Germinal center (tissue), 1 donor: ENCODE measurements at regions not wholly inside any gene's neighbourhood (a gene's known extent, or its start where the extent isn't known, plus 50 kb on each side); places are given as distances from the start of the nearest gene placed in this dataset.
"Not testable (repeated sequence)": the region's sequence is repeated elsewhere in the genome, so short reads cannot be mapped to it uniquely, and the experiment has no call there.

ENCODE experiments used
- DNase-seq: peaks from one replicate; pipeline ENCODE4 v3.0.0; 2012; ENCODE audit warnings: mixed read lengths, low spot score

DNA sequence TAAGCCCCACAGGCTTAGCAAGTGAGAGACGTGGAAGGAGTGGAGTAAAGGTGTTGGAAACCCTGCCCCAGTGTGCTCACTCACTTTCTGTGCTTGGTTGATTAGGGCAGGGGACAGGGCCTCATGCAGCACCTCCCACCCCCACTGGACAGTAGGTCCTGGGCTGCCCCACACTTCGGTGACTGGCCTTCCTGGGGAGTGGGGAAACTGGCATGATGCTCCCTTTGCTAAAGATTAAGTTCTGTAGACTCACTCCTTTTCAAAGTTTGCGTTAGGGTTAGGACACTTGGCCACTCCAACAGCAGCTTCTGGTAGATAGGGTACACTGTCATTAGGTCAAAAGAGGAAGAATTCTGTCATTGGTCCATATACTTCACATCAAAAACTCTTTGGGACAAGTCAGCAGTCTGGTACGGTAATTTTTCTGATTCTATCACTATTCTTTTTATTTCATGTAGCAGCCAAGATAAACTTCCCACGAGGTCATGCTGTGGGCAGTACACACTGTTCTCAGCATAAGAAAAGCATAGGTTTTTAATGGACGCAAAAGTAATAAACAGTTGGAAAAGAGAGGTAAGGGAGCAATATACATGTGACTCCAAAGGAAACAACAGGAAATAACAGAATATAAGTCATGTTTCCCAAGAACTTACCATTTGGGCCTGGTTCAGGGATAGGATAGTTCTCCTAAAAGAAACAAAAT lies 106.6 kb upstream of the TERB2 start:
- not testable (repeated sequence) for DNase-seq

DNA sequence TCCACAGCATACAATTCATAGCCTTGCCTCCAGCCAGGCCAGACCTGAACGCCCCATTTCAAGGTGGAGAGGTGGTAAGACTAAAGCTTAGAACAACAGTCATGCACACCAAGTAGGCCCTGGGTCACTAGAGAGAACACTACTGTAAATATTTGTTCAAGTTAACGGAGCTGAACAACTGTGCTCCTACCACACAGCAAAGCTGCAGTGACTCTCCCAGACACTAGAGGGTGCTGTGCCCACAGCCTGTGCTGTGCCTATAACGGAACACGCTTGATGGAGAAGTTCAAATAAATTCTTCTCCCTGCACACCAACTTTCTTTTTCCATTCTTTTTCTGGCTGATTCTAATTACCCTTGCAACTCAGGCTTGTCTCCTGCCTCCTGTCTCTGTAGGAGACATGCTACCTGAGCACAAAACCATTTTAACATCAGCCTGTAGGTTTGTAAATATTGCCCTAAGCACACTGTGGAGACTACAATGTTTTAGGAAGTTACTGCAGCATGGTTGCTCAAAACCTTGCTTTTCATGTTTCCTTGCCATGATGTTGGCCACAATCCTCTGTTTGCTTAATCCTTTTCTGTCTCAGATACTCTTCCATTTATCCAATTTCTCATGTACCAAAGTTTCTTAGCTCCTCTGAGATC lies 103.1 kb upstream of the TERB2 start:
- DNase-seq: peak; percentile 46

DNA sequence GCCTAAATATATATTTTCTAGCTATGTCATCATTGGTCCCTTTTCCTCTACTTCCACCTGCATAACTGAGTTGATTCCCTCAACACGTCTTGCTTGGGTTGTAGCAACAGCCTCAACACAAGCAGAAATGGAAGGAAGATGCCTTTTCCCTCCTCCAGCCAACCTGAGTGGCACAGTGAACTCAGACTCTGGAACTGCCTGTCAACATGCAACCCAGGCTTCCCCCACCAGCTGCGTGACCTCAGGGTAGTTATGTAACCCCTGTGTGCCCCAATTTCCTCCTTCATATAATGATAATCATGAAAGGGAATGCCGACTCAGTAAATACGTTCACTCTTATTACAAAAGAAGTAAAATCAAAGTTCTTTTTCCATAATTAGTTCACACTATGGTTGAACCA lies 101.8 kb upstream of the TERB2 start:
- not testable (repeated sequence) for DNase-seq

DNA sequence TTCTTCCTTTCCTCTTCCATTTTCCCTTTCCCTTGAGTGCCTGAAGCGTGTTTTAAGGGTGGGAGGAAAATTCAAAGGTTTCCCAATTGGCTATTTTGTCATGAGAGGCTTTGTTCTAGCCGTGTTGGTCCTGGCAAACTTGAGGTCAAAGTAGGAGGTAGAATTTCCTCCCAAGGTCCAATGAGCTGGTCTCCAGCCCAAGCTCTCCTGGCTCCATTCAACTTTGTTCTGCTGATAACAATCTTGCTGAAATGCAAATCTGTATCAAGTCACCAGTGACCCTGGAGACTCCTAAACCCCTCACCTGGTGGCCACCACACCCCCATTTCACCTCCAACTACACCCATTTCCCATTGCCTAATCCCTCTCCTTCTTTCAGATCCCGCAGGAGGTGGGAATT lies 100.2 kb upstream of the TERB2 start:
- DNase-seq: not testable (repeated sequence)

DNA sequence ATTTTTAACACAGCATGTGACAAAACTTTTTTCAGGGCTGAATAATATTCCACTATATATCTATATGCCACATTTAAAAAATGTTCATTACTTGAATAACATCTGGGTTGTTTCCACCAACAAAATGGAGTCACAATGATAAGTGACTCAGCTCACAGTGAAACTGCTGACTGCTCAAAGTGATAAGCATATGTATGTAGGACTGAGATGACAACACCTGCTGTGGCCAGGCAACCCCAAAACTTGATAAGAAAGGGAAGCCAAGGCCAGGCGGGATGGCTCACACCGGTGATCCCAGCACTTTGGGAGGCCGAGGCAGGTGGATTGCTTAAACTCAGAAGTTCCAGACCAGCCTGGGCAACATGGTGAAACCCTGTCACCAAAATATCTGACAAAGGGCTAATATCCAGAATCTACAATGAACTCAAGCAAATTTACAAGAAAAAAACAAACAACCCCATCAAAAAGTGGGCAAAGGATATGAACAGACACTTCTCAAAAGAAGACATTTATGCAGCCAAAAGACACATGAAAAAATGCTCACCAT lies 99.2 kb upstream of the TERB2 start:
- DNase-seq: not testable (repeated sequence)

DNA sequence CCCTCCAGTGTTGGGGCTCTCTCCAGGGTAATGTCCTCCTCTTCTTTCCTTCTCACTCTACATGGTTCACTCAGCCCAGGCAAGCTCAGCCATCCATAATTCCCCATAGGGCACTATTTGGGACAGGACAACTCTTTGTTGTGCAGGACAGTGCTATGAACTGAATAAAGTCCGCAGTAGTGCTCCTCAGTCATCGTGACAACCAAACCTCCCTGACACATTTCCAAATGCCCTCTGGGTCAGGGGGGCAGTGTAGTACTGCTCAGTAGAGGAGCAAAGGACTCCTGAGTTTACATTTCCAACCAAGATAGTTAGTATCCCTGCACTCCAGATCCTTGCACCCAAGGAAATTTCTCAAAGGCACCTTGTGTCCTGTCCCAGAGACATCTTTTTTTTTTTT lies 97.4 kb upstream of the TERB2 start:
- DNase-seq: not testable (repeated sequence)

DNA sequence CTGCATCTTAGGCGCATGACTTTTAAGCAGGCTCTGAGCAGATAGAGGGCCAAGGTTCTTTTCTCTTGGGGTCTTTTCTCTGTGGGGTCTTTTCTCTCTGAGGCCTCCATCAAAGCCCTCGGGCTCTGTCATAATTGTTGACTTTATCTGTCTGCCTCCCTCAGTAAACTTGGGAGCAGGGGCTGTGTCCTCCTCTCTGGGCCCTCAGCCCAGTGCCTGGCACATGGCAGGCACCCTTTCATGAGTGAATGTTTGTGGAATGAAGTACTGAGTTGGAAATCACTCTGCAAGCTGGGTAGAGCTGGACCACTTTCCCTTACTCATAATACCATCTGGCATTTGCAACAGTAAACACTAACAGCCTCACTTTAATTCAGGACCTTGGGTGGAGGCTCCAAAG lies 96.3 kb upstream of the TERB2 start:
- not testable (repeated sequence) for DNase-seq

DNA sequence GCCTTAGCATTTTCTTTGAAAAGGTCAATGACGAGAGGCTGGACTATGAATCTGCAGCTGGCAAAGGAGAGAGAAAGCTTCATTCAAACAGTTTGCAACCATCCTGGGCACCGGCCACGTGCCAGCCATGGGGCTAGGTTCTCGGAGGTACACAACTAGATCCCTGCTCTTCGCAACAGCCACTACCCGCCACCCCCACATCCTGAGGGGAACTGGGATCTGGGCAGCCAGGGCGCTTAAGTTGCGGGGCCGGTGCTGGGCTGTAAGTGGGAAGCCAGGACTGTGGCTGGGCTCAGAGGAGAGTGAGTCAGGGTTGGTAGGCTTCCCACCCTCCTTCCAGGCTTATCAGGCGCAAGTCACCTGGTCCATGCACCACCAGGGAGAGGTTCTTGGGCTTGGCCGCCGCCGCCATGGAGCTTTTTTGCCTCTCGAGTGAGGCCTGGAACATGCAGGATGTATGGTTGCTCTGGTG lies 95.0 kb upstream of the TERB2 start:
- no peak for DNase-seq

DNA sequence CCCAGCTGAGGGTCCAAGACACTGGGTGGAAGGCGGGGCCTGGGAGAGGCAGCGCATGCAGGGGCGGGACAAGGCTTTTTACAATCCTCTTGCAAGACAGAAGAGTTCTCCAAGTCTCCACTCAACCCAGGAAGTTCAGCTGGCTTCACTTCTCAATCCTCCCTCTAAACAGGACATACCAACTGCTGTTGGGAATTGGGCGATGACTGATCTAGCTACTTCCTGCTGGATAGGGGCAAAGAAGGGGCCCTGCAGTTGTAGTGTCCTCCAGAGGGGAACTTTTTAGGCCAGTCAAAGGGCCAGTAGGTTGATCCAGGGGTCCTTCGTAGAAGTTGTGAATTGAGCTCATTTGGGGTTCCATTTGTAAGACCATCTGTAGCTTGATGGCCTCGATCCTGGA lies 94.6 kb upstream of the TERB2 start:
- no peak for DNase-seq

DNA sequence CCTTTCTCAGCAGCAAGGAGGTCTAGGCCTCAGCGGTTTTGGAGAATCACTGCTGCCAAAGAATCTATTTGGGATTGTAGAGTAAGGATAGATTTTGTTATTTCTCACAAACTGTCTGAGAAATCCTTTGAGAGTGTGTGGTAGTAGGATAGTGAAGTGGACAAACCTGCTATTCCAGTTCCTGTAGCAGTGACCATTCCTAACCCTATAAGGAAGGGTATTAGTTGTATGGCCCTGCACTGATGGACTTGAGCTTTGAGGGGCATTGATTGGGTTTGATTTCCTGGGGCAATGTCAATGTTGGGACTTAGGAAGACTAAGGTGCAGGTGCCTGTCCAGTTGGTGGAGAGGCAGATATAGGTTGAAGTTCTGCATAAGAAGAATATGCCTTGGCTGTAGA lies 93.6 kb upstream of the TERB2 start:
- DNase-seq: not testable (repeated sequence)

DNA sequence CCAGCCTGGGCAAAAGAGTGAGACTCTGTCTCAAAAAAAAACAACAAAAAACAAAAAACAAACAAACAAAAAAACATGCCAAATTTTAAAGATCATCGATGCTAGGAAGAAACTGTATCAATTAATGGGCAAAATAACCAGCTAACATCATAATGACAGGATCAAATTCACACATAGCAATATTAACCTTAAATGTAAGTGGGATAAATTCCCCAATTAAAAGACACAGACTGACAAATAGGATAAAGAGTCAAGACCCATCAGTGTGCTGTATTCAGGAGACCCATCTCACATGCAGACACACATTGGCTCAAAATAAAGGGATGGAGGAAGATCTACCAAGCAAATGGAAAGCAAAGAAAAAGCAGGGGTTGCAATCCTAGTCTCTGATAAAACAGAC lies 88.4 kb upstream of the TERB2 start:
- DNase-seq: not testable (repeated sequence)

DNA sequence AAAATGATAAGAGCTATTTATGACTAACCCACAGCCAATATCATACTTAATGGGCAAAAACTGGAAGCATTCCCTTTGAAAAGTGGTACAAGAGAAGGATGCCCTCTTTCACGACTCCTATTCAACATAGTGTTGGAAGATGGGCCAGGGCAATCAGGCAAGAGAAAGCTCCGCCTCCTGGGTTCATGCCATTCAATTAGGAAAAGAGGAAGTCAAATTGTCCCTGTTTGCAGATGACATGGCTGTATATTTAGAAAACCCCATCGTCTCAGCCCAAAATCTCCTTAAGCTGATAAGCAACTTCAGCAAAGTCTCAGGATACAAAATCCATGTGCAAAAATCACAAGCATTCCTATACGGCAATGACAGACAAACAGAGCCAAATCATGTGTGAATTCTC lies 86.4 kb upstream of the TERB2 start:
- DNase-seq: not testable (repeated sequence)

DNA sequence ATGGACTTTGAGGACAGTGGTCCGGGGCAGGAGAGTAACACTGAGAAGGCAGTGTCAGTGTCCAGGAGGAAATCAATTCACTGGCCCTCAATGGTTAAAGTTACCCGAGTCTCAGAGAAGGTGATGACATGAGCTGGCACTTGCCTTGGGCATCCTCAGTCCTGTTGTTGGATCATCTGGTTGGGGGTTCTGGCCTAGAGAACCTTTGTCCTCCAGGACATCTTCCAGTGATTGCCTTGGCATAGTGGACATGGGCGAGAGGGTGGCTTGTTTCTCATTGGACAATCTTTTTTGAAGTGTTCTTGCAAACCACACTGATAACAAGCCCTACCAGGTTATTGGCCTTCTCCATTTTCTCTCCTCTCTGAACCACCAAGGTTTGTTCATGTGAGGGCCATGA lies 83.4 kb upstream of the TERB2 start:
- DNase-seq: no peak

DNA sequence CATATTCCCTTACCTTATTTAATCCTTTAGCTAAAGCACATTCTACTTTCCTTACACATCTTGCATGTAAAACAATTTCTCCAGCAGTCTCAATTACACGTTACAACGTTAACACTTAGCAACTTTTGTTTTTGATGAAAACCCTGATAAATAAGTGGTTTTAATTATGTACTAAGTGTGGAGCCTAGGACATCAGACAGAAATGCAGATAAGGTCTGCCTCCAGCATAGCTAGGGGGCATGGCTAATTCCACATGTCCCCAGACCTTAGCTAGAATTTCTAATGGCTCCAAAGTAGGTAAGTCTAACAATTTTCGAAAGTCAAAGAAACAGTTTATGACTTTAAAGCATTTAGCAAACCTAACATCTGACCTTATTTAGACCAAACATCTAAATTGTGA lies 77.4 kb upstream of the TERB2 start:
- no peak for DNase-seq

DNA sequence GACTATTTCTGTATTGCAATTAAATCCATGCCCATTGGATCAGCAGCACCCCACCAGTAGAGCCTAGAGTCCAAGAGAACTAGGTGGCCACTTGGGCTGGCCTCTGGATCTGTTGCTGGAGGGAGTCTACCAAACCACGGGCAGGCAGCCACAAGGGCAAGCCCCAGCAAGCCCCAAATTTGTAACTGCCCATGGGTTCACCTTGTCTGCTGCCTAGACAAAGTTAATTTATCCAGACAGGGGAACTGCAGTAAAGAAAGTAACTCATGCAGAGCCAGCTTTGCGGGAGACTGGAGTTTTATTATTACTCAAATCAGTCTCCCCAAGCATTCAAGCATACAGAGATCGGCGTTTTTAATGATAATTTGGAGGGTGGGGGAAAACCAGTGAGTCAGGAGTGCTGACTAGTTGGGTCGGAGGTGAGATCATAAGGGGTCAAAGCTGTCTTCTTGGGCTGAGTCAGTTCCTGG lies 74.0 kb upstream of the TERB2 start:
- no peak for DNase-seq

DNA sequence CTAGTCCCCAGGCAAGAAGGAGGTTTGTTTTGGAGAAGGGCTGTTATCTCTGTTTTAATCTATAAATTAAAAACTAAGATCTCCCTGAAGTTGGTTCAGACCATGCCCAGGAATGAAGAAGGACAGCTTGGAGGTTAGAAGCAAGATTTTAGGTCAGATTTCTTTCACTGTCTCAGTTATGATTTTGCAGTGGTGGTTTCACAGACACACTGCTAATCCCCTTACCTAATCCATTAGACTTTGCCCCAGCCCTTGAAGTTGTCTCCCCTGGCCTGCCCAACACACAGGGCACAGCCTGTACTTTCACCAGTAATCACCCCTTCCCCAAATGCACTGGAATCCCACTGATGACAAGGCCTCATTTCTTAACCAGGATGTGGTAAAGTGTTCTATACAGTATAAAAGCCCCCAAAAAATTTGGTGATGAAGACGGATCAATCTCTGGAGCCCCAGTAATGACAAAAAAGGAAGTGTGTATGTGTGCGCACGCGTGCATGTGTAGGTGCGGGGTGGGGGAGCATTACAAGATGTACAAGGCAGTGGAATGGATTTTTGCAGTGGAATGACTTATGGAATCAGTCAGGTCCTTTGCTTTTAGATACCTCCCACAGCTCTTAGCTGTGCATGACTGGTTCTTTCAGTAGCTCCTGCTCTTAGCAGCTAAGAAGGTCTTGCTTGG lies 73.1 kb upstream of the TERB2 start:
- no peak for DNase-seq

DNA sequence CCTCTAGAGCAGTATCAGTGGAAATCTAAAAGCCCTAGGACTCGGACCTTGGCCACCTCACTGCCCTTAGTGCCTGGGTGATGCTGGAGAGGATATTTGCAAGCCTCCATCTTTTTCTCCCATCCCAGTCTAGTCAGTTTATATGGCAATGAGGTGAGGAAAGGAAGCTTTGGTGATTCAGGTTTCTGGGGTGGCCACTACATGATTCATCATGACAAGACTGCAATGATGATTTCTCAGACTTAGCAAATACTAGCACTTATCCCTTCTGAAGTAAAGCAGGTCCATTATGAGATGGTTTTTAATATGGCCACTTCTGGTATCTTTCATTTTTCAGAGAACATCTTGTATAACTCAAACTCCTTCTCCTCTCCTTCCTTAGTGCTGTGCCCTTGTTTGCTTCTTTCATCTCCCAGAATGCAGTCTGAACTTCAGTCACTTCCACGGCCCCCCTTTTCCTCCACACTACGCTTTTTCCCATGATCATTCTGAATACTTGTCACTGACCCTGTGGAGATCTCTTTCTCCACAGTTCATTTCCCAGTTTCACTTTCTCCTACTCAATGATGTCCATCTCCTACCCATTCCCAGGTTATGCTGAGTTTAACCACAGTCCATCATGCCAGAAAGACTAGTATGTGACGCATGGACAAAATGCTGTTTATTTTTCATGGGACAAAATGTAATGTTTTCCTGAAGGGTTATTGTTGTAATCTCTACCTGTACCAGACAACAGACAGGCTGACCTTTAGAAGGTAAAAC lies 57.4 kb upstream of the TERB2 start:
- DNase-seq: not testable (repeated sequence)

DNA sequence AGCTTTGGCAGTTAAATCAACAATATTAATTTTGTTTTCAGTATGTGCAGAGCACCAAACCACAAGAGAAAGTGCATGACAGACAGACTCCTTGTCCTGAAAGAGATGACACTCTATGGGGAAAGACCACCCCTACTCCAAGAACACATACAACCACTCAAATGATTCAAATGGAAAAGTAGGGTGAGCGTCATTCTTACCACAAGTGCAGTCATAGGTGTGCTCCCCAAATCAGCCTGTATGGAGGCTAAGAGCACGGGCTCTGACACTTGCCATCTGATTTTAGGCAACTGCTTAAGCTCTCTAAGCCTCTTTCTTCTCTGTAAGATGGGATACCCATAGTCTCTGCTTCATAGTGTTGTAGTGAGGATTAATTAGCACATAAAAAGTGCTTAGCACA lies 56.7 kb upstream of the TERB2 start:
- DNase-seq: not testable (repeated sequence)

DNA sequence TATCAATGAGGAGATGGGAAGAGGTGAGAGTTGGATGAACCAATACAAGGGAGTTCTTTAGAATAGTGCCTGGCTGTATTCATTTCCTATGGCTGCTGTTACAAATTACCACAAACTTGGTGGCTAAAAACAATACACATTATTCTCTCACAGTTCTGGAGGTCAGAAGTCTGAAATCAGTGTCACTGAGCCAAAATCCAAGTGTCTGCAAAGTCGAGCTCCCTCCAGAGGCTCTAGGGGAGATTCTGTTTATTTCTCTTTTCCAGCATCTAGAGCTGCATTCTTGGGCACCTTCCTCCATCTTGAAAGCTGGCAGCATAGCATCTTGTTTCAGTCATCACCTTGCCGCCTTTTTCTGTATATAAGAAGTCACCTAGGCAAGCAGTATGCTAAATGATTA lies 55.7 kb upstream of the TERB2 start:
- DNase-seq: not testable (repeated sequence)

DNA sequence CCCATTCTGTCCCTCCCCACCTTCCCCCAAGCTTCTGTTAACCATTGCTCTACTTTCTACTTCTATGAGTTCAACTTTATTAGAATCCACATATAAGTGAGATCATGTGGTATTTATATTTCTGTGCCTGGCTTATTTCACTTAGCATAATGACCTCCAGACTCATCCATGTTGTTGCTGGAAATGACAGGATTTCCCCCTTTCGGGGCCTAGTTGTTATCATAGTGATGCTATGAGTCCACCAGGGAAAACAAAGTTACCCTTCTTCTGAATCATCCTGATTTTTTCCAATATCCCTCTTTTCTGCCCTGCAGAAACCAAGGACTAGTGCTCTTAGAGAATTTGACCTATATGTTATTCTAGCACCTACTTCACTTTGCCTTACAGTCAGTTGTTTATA lies 53.2 kb upstream of the TERB2 start:
- not testable (repeated sequence) for DNase-seq

DNA sequence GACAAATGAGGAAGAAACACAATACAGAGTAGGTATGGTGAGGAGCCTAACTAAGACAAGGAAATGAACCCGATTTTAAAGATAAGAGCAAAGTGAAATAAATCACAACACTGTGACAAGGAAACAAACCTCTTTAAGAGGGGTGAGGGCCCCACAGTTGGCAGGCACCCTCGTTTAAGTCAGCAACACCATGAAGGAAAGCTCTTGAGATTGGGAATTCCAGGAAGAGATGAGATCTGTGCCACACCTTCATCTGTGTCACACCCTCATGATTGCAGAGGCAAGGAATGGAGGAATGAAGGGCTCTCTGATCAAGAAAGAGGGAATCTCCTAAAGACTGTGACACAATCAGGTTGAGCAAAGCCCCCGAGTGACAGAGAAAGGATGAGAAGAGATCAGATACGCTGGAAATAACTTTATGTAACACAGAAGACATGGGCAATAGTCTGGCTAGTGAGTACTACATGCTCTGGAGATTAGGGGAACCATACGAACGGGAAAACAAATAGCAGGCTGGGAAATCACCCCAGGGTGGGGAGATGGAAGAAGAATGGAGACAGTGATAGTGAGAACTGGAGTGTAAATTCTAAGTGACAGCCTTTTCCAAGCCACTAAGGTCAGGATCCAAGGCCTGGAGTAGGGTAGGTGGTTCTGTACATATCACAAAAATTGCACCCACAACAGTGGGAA lies 51.7 kb upstream of the TERB2 start:
- DNase-seq: not testable (repeated sequence)
